ENCODE measurements at regions not wholly inside any gene's neighbourhood (a gene's known extent, or its start where the extent isn't known, plus 50 kb on each side); places are given as distances from the start of the nearest gene placed in this dataset.

DNA sequence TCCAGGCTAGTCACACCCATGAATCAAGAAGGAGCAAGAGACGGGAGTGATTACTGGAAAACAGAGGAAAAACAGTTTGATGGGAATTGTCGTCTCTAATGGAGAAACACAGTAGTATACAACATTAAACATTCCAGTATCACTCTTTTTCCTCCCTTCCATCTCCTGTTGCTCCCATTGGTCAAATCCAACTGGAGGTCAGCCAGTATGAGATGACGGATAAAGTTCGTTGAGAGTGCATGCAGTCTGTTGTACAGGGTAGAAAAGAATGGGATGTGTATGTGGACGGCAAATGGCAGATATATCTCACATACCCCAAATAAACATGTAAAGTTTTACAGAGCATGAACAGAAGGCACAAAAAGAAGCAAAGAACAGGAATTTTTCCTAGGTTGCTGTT, 221.9 kb upstream of the TNP1 start:
- TF ChIP-seq CTCF (IDR thresholded peaks at IDR 0.05) = no peak
- TF ChIP-seq POLR2A (IDR thresholded peaks at IDR 0.05) = no peak
